AG09309 (cell line): ENCODE measurements at regions not wholly inside any gene's neighbourhood (a gene's known extent, or its start where the extent isn't known, plus 50 kb on each side); places are given as distances from the start of the nearest gene placed in this dataset.

Experiments used
- DNase-seq: peaks from one replicate; pipeline ENCODE4 v3.0.0-alpha.2; 2010; ENCODE audit warnings: low read depth
- H3K4me3 ChIP-seq: 2 replicates; pipeline ENCODE4 v1.5.1; 2011; ENCODE audit warnings: mild to moderate bottlenecking, low read depth, low read length, moderate library complexity; ENCODE audit not compliant: control insufficient read depth
- TF ChIP-seq, protein P1 (sequence below): IDR thresholded peaks from 2 replicates; pipeline ENCODE4 v1.5.1; 2011; ENCODE audit warnings: mild to moderate bottlenecking, low read depth, low read length, inconsistent platforms; ENCODE audit not compliant: insufficient read depth, control insufficient read depth; ENCODE audit errors: missing control alignments

DNA sequence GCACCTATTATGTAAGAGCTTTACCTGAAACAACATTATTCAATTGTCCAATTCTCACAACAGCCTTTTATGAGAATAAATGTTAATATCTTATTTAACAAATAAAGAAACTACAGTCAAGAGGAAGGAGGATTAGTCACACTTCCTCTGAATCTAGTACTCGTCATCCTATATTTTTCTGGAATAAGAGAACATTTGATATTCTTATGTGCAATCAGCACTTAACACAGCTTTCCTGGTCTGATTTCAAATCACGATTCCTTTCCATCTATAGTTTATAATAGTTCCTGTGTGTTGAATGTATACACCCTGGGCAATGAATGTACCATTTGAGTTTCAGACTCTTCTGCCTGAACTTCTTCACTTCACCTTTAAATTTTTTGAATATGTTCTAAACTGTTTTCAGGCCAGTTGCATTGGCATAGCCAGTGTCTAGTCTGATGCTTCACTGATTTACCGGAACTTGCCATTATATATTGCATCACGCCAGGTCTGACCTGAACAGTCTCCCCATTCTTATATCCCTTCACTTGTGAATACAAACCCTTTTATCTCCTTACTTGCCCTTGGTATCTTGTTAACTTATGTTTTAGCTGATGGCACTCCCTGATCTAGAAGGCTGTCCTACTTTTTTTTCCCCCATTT, 698.3 kb downstream of the MAT2B start:
- no peak for DNase-seq
- no peak overlapping the region for H3K4me3 ChIP-seq
- TF ChIP-seq, protein P1, sequence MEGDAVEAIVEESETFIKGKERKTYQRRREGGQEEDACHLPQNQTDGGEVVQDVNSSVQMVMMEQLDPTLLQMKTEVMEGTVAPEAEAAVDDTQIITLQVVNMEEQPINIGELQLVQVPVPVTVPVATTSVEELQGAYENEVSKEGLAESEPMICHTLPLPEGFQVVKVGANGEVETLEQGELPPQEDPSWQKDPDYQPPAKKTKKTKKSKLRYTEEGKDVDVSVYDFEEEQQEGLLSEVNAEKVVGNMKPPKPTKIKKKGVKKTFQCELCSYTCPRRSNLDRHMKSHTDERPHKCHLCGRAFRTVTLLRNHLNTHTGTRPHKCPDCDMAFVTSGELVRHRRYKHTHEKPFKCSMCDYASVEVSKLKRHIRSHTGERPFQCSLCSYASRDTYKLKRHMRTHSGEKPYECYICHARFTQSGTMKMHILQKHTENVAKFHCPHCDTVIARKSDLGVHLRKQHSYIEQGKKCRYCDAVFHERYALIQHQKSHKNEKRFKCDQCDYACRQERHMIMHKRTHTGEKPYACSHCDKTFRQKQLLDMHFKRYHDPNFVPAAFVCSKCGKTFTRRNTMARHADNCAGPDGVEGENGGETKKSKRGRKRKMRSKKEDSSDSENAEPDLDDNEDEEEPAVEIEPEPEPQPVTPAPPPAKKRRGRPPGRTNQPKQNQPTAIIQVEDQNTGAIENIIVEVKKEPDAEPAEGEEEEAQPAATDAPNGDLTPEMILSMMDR: no peak

DNA sequence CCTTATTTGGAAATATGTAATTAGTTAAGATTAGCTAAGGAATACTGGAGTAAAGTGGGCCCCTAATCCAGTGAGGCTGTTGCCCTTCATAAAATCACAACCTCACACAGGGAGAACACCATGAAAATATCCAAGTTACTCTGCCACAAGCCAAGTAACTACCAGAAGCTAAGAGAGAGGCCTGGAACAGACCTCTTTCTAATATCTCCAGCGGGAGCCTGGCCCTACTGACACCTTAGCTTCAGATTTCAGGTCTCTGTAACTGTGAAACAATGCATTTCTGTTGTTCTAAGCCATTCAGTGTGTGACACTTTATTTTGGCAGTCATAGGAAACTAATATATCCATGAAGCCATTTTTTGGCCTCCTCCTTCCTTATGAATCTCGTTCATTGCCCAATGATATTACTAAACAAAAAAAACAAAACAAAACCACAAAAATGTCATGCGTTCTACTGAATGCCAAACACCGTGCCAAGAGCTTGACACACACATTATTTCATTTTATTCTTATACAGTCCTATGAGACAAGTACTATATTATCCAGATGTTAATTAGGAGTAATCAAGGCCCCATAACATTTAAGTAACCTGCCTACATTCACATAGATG, 699.0 kb downstream of the MAT2B start:
- DNase-seq: peak; percentile 1
- no peak overlapping the region for H3K4me3 ChIP-seq
- TF ChIP-seq, protein P1: no peak

DNA sequence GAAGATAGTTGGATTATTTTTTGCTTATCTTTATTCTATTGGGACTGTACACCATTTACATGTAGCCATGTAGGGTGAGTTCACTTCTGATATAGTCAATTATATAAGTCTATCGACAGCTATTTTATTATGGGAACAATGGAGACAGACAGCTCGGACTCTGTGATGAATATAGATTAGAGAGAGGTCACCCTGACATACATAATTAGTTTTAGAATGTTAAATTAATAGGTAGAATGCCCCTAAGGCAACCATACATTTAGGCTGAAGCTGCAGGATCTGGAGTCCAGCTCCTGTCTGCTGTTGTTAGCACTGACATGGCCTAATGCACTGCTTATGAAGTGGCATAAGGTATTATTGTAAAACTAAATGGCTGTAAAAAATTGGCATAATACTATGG, 700.8 kb downstream of the MAT2B start:
- DNase-seq: no peak
- TF ChIP-seq, protein P1: no peak
- H3K4me3 ChIP-seq: no peak overlapping the region

DNA sequence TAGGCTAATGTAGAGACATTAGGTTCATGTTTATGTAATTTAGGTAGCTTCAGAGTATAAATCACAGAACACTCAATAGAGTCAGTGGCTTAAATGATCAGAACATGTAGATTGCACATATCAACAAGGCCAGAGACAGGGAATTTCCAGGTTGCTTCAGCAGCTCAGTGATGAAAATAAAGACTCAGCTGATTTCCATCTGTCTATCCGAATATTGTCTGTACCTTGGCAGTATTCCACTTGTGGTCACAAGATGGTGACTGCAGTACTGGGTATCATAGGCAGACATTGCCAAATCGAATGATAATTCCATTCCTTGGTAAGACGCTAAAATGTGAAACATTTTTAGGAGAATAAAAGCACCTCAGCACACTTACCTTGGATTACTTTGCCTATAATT, 702.2 kb downstream of the MAT2B start:
- DNase-seq: no peak
- TF ChIP-seq, protein P1: no peak
- H3K4me3 ChIP-seq: no peak overlapping the region

DNA sequence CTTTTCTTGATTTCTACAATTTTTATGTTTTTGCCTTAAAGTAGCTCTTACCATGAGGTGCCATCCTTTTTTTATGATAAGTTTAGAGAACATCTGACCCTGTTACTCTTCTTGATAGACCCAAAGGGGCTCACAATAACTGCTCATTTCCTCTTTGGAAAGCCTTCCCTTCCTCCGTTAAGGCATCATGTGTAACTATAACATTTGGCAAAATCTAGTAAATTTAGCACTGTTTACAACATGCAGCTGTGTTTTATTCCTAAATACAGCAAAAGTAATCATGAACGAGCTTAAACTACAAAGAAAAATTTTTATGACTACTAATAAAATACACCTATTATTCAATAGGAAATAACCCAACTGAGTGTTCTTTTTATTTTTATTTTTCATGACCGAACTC, 705.1 kb downstream of the MAT2B start:
- TF ChIP-seq, protein P1: no peak
- H3K4me3 ChIP-seq: no peak overlapping the region
- no peak for DNase-seq

DNA sequence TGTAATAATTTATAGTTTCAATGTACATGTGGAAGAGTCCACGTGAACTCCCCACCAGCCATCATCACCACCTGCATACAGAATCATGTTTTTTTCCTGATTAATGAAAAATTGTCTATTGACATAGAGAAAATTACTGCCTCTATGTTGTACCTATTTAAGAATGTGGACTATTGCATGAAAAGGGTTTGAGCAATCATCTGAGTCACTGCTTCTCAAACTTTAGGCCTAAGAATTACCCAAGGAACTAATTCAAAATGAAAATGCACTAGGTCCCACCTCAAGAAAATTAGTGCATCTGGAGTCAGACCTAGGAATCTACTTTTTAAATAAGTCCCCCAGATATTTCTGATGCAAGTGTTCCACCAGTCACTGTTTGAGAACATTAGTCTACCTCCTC, 709.3 kb downstream of the MAT2B start:
- H3K4me3 ChIP-seq: no peak overlapping the region
- no peak for DNase-seq
- TF ChIP-seq, protein P1: no peak
